ENCODE measurements at regions not wholly inside any gene's neighbourhood (a gene's known extent, or its start where the extent isn't known, plus 50 kb on each side); places are given as distances from the start of the nearest gene placed in this dataset.

- no peak for TF ChIP-seq ZNF462 (CRISPR knock-in tag; IDR thresholded peaks at IDR 0.05)
These were observed 236.2 kb downstream of the SYK start (continued) for GRCh38 chr9:91037511-91038482.

- Histone ChIP-seq H3K36me3 (ENCODE audit: insufficient read depth) (no peaks in the 10 kb centered on the region), H4K20me1 (replicated peaks; ENCODE audit: insufficient read depth) (no peaks in the 10 kb centered on the region), H3K27me3 (ENCODE audit: insufficient read depth) (no peaks in the 10 kb centered on the region), H3K27ac (ENCODE audit: low read depth) (no peak overlapping the region), H3K79me2 (replicated peaks; ENCODE audit: insufficient read depth) (no peaks in the 10 kb centered on the region), H3K4me1 (ENCODE audit: insufficient read depth) (peaks cover 4% of the 10 kb centered on the region; the same call in 1 of the 2 replicates), H3K4me2 (no peak overlapping the region), H2AFZ (no peak overlapping the region), H3F3A (replicated peaks; ENCODE audit: low read depth) (no peaks in the 10 kb centered on the region), H3K4me3 (no peak overlapping the region), H3K9me2 (ENCODE audit: insufficient read depth) (no peaks in the 10 kb centered on the region)
- no peak for DNase-seq (ENCODE audit: low spot score)
- H3K27me3 Mint-ChIP-seq (ENCODE audit: insufficient read depth, low read depth, poor library complexity), result peaks cover 13% of the 10 kb centered on the region
- H3K4me1 Mint-ChIP-seq, result peaks cover 19% of the 10 kb centered on the region
- H3K4me3 Mint-ChIP-seq, result no peak overlapping the region
- no peaks in the 10 kb centered on the region for H3K36me3 Mint-ChIP-seq (ENCODE audit: low read depth)
- no peaks in the 10 kb centered on the region for H3K9me3 Mint-ChIP-seq
- no peak overlapping the region for H3K27ac Mint-ChIP-seq
- no peak for ATAC-seq
- TF ChIP-seq EZH2phosphoT487 (IDR thresholded peaks at IDR 0.05; ENCODE audit: unreplicated experiment) (no peak), CREB1 (CRISPR knock-in tag; IDR thresholded peaks at IDR 0.05; ENCODE audit: low read depth) (no peak), ZNF114 (CRISPR knock-in tag; IDR thresholded peaks at IDR 0.05) (no peak), ZNF462 (CRISPR knock-in tag; IDR thresholded peaks at IDR 0.05) (no peak), JUNB (IDR thresholded peaks at IDR 0.05; ENCODE audit: unreplicated experiment) (no peak), POLR2AphosphoS5 (IDR thresholded peaks at IDR 0.05; ENCODE audit: low read depth) (no peak)
These were observed 237.0 kb downstream of the SYK start for GRCh38 chr9:91038483-91039124.
